Vagina (tissue), 2 donors: ENCODE measurements at regions not wholly inside any gene's neighbourhood (a gene's known extent, or its start where the extent isn't known, plus 50 kb on each side); places are given as distances from the start of the nearest gene placed in this dataset.

Experiments used
- POLR2A ChIP-seq, 2 donors: fragments of 450-650 bp; IDR thresholded peaks; one replicate each; pipeline ENCODE4 v1.6.1; 2017; ENCODE audit warnings: antibody characterized with exemption in 2 of 2, mild to moderate bottlenecking in 2 of 2, moderate library complexity in 2 of 2
- POLR2AphosphoS5 ChIP-seq, 2 donors: sonication (generic); formaldehyde crosslinking; IDR thresholded peaks; one replicate each; pipeline ENCODE4 v1.9.0; 2017; ENCODE audit warnings: antibody characterized with exemption in 2 of 2, mild to moderate bottlenecking in 2 of 2, low read depth in 1 of 2; ENCODE audit not compliant: insufficient read depth in 1 of 2
- TF ChIP-seq, protein P1 (sequence below), 3 experiments: fragments of 450-650 bp in 2 of 3; fragments of 200-600 bp in 1 of 3; sonication (generic) in 1 of 3; IDR thresholded peaks; one replicate each; pipeline ENCODE4 v1.5.1; 2017 to 2019; ENCODE audit warnings: antibody characterized with exemption in 3 of 3, mild to moderate bottlenecking in 2 of 3, moderate library complexity in 2 of 3

DNA sequence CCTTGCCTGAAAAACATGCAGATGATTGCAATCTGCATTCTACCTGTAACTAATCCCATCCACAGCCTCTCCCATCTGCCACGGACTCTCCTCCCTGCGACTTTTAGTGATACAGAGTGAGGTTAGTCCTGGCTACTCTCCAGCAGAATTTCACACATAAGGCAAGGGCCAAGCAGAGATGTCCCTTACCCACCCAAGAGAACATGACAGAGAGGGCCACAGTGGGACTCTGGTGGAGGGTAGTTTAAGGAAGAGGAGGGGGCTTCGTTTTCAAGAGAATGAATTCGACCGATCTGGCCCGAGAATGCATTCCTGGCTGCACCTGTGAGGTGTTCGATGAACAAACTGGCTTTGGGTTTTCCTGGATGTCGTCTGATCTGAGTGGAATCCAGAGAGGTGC lies 87.5 kb upstream of the SIM2 start:
- TF ChIP-seq POLR2AphosphoS5 (IDR thresholded peaks at IDR 0.05; ENCODE audit: insufficient read depth in 1 of 2, low read depth in 1 of 2) (no peak), POLR2A (IDR thresholded peaks at IDR 0.05) (no peak)
- TF ChIP-seq, protein P1, sequence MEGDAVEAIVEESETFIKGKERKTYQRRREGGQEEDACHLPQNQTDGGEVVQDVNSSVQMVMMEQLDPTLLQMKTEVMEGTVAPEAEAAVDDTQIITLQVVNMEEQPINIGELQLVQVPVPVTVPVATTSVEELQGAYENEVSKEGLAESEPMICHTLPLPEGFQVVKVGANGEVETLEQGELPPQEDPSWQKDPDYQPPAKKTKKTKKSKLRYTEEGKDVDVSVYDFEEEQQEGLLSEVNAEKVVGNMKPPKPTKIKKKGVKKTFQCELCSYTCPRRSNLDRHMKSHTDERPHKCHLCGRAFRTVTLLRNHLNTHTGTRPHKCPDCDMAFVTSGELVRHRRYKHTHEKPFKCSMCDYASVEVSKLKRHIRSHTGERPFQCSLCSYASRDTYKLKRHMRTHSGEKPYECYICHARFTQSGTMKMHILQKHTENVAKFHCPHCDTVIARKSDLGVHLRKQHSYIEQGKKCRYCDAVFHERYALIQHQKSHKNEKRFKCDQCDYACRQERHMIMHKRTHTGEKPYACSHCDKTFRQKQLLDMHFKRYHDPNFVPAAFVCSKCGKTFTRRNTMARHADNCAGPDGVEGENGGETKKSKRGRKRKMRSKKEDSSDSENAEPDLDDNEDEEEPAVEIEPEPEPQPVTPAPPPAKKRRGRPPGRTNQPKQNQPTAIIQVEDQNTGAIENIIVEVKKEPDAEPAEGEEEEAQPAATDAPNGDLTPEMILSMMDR (IDR thresholded peaks at IDR 0.05): no peak
